ENCODE measurements at regions not wholly inside any gene's neighbourhood (a gene's known extent, or its start where the extent isn't known, plus 50 kb on each side); places are given as distances from the start of the nearest gene placed in this dataset.
A peak's percentile ranks its signal among the peaks of the same experiment; 100 is the strongest.
"Not testable (repeated sequence)": the region's sequence is repeated elsewhere in the genome, so short reads cannot be mapped to it uniquely, and the experiment has no call there.

DNA sequence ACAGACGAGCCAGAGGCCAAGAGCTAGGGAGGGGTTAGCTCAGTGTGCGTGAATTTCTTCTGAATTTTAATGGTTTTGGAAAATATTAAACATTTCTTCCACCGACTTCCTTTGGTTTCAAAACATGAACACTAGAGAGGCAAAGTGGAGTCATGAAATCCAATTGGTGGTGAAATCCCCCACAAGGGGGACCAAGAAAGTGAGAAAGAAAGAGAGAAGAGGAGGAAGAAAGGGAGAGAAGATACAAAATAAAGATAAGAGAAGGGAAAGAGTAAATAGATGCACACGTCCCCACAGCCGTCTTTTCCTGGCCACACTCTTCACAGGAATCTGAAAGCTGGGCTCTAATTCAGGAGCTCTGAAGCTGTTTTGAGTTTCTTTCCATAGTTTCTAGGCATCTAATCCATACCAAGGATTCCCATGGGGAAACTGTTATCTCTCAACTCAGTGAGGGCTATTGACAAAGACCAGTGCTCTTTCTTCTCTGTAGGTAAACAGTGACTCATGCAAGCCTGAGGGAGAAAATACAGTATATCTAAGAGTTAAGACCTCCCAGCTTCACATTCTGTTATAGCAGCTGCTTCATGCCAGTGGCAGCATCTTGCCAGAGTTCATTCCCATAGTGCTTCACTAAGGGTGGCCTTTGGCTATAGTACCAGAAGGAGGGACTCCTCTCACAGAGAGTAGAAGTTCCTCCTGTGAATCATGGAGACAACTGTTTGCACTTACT is 115.8 kb upstream of the LIFR start:
- peak; percentile 86 for DNase-seq
- in situ Hi-C loops (cut with HindIII; ENCODE audit: low pct_ligation_motif_present, low sequenced_read_pairs): no loop called here
- Histone ChIP-seq H3K36me3 (replicated peaks) (no peaks in the 10 kb centered on the region), H3K27me3 (replicated peaks) (no peaks in the 10 kb centered on the region), H3K27ac (peak overlapping the region; percentile 46), H3K4me3 (ENCODE audit: low read depth, low read length) (no peak overlapping the region)
- TF ChIP-seq, protein P1, sequence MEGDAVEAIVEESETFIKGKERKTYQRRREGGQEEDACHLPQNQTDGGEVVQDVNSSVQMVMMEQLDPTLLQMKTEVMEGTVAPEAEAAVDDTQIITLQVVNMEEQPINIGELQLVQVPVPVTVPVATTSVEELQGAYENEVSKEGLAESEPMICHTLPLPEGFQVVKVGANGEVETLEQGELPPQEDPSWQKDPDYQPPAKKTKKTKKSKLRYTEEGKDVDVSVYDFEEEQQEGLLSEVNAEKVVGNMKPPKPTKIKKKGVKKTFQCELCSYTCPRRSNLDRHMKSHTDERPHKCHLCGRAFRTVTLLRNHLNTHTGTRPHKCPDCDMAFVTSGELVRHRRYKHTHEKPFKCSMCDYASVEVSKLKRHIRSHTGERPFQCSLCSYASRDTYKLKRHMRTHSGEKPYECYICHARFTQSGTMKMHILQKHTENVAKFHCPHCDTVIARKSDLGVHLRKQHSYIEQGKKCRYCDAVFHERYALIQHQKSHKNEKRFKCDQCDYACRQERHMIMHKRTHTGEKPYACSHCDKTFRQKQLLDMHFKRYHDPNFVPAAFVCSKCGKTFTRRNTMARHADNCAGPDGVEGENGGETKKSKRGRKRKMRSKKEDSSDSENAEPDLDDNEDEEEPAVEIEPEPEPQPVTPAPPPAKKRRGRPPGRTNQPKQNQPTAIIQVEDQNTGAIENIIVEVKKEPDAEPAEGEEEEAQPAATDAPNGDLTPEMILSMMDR (IDR thresholded peaks at IDR 0.05; ENCODE audit: low read depth, low read length, missing control alignments): no peak

DNA sequence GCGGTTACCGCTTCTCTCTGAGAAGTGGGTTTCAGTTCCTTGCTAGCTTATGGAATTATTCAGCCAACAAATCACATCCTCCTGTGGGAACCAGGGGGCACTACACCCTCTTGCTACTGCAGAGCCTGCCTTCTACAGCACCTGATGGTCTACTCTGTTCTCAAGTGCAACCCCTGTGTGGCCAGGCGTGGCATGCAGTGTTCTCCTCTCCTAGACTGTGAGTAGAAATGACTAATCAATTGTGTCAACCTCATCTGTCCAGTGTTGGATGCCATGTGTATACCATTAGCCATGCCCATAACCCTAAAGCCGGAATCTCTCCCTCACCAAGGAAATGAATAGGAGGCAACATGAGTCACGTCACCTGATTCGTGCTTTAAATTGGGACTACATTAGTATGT is 117.2 kb upstream of the LIFR start:
- no peaks in the 10 kb centered on the region for H3K27me3 ChIP-seq (replicated peaks)
- TF ChIP-seq, protein P1 (IDR thresholded peaks at IDR 0.05; ENCODE audit: low read depth, low read length, missing control alignments): peak; percentile 39
- DNase-seq: no peak
- H3K36me3 ChIP-seq (replicated peaks): no peaks in the 10 kb centered on the region
- no peak overlapping the region for H3K4me3 ChIP-seq (ENCODE audit: low read depth, low read length)
- in situ Hi-C loops (cut with HindIII; ENCODE audit: low pct_ligation_motif_present, low sequenced_read_pairs): no loop called here
- H3K27ac ChIP-seq: no peak overlapping the region

DNA sequence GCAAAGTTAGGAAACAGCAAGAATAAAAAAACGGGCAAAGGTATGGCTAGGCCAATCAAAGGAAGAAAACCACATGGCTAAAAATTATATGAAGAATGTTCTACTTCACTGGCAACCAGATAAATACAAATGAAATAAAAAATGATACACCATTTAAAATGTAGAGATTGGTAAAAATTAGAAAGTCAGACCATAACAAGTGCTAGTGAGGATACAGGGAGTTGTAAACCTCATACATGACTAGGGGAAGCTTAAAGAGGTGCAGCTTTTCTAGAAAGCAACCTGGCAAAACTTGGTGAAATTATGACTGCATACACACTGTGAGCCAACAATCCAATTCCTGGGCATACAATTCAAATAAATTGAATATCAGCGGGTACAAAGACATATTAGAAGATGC is 119.0 kb upstream of the LIFR start:
- TF ChIP-seq, protein P1 (IDR thresholded peaks at IDR 0.05; ENCODE audit: low read depth, low read length, missing control alignments): no peak
- Histone ChIP-seq H3K27ac (no peak overlapping the region), H3K36me3 (replicated peaks) (no peaks in the 10 kb centered on the region), H3K4me3 (ENCODE audit: low read depth, low read length) (no peak overlapping the region), H3K27me3 (replicated peaks) (no peaks in the 10 kb centered on the region)
- DNase-seq: no peak
- in situ Hi-C loops (cut with HindIII; ENCODE audit: low pct_ligation_motif_present, low sequenced_read_pairs): no loop called here

DNA sequence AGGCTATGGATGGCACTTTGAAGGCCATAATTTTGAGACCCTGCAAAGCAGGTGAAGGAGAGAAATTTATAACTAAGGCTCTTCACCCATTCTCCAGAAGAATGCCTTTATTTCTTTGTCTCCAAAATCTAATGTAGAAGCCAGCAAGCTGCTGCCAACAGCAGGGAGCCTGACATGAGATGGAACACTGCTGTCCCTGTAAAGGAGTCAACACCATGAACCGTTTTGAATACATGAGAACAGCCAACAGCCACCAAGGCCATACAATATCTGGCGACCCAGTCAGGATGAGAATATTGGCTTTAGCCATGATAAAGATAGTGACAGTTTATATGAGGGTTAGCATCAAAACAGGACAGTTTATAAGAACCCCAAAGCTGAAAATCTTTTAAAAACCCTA is 121.2 kb upstream of the LIFR start:
- H3K27me3 ChIP-seq (replicated peaks): no peaks in the 10 kb centered on the region
- H3K4me3 ChIP-seq (ENCODE audit: low read depth, low read length): no peak overlapping the region
- in situ Hi-C loops (cut with HindIII; ENCODE audit: low pct_ligation_motif_present, low sequenced_read_pairs): no loop called here
- no peak overlapping the region for H3K27ac ChIP-seq
- H3K36me3 ChIP-seq (replicated peaks): no peaks in the 10 kb centered on the region
- TF ChIP-seq, protein P1 (IDR thresholded peaks at IDR 0.05; ENCODE audit: low read depth, low read length, missing control alignments): no peak
- DNase-seq: no peak

DNA sequence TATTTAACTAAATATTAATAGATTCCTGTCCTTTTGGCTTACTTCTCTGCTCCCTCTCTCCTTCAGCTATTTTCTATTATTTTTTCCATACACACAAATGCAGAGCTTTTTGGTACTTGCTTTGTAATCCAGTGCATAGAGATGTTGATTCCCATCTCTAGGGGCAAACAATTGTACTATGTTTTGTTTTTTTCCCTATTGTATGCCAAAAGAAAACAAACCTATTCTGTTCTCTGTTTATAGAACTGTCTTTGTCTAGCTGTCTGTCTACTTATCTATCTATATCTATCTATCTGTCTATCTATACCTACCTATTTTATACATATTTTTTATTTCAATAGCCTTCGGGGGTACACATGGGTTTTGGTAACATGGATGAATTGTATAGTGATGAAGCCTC is 121.6 kb upstream of the LIFR start:
- TF ChIP-seq, protein P1 (IDR thresholded peaks at IDR 0.05; ENCODE audit: low read depth, low read length, missing control alignments): no peak
- Histone ChIP-seq H3K27me3 (replicated peaks) (no peaks in the 10 kb centered on the region), H3K4me3 (ENCODE audit: low read depth, low read length) (no peak overlapping the region), H3K27ac (no peak overlapping the region), H3K36me3 (replicated peaks) (no peaks in the 10 kb centered on the region)
- in situ Hi-C loops (cut with HindIII; ENCODE audit: low pct_ligation_motif_present, low sequenced_read_pairs): no loop called here
- DNase-seq: no peak

DNA sequence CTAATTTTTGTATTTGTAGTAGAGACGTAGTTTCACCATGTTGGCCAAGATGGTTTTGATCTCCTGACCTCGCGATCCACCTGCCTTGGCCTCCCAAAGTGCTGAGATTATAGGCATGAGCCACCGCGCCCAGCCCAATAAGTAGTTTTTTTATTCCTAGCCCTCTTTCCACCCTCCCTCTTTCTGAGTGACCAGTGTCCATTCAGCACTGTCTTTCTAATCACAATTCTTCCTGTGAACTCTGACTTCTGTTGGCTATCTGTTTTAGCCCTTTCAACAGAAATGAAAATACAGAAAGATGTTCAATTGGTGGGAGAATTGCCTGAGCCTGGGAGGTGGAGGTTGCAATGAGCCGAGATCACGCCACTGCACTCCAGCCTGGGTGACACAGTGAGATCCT is 122.3 kb upstream of the LIFR start:
- H3K27me3 ChIP-seq (replicated peaks); H3K4me3 ChIP-seq (ENCODE audit: low read depth, low read length); DNase-seq; H3K27ac ChIP-seq; in situ Hi-C loops (cut with HindIII; ENCODE audit: low pct_ligation_motif_present, low sequenced_read_pairs); H3K36me3 ChIP-seq (replicated peaks): not testable (repeated sequence)

Data from brain microvascular endothelial cell (primary cell).